HG02588 (cell line): ENCODE measurements at regions not wholly inside any gene's neighbourhood (a gene's known extent, or its start where the extent isn't known, plus 50 kb on each side); places are given as distances from the start of the nearest gene placed in this dataset.

ENCODE experiments used
- ATAC-seq: cut with Tn5 transposase; IDR thresholded peaks from one replicate; pipeline ENCODE4 v1.9.1; 2021; ENCODE audit warnings: mild to moderate bottlenecking, moderate library complexity; ENCODE audit not compliant: unreplicated experiment

DNA sequence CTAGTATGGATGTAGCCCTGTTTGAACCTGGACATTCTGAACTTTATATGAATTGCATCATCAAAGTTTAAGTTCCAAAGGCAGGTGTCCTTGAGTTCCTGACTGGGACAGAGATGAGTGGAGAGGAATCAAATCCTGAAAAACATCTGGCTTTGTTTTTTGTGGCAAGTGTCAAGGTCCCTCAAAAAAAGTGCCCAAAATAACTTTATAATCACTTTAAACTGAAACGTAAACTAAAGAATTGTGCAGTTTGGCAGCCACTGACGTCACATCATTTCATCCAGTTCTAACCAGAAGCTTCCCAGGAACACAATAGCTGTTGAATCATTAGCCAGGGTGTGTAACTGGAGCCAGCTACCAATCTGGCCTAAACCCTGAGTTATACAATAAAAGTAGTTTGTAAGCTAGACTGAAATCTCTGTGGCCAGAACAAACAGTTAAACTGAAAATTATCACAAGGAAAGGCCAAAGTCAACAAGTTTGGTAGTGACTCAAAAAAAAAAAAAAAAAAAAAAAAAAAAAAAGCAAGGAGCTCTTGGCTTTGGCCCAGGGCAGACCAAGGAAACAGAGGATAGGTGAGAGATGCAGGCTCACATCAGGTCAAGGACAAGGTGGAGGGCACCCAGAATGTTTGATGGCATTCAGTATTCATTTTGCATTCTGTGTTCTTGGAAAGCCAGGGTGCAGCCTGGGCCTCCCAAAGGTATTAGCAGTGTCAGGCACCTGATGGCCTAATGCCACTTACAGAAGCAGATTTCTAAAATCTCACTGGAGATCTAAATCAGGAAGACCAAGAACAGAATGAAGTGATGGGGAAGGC lies 74.3 kb downstream of the TNFSF18 start:
- no peak for ATAC-seq

DNA sequence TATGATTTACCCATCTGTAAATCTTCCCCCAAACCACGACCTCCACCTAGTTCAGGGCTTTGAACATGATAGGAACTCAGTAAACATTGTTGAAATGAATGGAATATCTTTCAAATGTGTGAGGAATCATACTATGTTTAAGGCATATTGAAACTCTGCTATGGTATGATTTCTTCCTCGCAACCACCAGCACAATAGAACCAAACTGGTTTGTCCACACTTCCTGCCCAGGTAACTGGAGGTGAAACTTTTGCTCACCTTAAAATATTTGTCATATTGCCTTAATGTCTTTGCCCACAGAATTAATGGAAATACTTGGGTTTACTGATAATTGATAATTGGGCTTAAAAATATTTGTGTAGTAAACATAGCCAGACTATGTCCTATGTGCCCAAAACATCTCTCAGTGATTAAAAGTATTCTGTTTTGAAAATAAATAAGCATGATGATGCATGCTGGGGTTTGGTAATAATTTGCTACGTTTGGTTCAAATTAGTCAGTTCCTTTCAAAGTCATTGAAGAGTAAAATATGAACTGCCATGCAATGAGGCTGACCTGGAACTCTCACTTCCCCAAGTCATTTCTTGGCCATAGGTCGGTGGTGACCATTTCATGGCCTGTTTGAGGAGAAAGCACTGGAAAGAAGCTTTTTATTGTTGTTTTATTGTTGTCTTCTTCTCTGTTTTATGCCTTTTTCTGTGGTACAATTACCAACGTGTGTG lies 73.3 kb downstream of the TNFSF18 start:
- ATAC-seq: no peak

DNA sequence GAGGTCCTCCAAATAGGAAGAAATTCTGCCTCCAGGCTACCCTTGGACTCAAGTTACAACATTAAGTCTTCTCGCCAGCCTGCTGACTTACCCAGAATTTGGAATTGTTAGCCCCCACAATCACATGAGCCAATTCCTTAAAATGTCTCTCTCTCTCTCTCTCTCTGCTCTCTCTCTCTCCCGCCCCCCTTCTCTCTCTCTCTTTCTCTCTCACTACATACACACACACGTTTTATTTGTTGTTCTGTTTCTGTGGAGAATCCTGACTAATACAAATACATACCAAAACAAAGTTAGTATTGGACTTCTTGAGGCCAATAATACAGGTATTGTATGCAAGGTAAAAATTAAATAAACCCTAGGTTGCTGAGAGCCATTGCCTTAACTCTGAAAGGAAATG lies 72.1 kb downstream of the TNFSF18 start:
- ATAC-seq: no peak

DNA sequence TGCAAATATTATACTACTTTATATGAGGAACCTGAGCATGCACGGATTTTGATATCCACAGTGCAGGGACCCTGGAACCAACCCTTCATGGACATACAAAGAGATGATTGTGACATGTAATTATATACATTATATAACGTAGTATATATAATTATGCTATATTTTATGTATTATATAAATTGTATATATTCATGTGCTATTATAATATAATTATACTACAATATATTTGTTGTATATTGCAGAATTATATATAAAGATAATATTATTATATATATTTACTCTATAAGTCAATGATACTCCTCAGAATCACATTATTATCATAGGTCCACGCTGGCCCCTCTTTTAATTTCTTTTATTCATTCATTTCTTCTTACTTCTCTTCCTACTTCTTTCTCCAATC lies 70.9 kb downstream of the TNFSF18 start:
- ATAC-seq: no peak

DNA sequence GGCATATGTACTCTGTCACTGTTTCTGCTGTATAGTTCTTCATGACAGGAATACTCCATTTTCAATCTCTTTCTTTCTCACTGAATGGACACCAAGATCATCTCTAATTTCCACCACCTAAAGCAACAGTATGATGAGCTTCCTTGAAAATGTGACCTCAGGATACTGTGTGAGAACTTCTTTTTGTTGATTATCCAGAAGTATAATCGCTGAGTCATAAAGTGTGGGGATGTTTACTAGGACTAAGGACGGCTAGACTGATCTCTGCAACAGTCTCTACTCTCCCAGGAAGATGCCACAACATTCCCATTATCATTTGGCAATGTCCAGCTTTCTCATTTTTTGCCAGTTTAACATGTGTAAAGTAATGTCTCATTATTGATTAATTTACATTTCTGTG lies 70.3 kb downstream of the TNFSF18 start:
- ATAC-seq: no peak

DNA sequence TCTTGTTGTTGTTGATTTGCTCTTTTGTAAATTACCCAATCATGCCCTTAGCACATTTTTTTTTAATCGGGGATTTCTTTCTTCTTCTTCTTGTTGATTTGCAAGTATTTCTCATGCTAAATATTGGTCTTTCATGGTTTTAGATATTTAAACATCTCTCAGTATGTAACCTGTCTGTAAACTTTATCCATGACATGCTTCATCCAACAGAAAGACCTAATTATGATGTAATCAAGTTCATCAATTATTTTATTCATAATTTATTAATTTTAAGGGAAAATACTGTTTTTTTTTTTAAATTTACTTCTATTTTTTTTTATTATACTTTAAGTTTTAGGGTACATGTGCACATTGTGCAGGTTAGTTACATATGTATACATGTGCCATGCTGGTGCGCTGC lies 69.8 kb downstream of the TNFSF18 start:
- ATAC-seq: no peak
